ENCODE measurements at regions not wholly inside any gene's neighbourhood (a gene's known extent, or its start where the extent isn't known, plus 50 kb on each side); places are given as distances from the start of the nearest gene placed in this dataset.

- Histone ChIP-seq H3F3A (ENCODE audit: insufficient read depth, low read length) (no peaks in the 10 kb centered on the region), H3K4me1 (ENCODE audit: insufficient read depth, low read length, severe bottlenecking) (peaks cover 37% of the 10 kb centered on the region), H3K36me3 (ENCODE audit: insufficient read depth, low read length) (no peaks in the 10 kb centered on the region), H3K27me3 (ENCODE audit: insufficient read depth, low read length) (no peaks in the 10 kb centered on the region), H3K9me2 (ENCODE audit: low read depth, low read length) (no peaks in the 10 kb centered on the region), H2AFZ (ENCODE audit: low read length) (no peak overlapping the region), H4K20me1 (ENCODE audit: insufficient read depth, low read length) (no peaks in the 10 kb centered on the region), H3K79me2 (ENCODE audit: insufficient read depth, low read length) (no peaks in the 10 kb centered on the region), H3K4me3 (ENCODE audit: low read depth, low read length, poor library complexity, severe bottlenecking) (no peak overlapping the region), H3K4me2 (ENCODE audit: low read length) (no peak overlapping the region), H3K27ac (ENCODE audit: low read depth, low read length, poor library complexity, severe bottlenecking) (no peak overlapping the region), H3K9ac (ENCODE audit: low read length) (no peak overlapping the region), H3K9me3 (ENCODE audit: low read length) (peaks cover 3% of the 10 kb centered on the region; the same call in 1 of the 2 replicates)
- TF ChIP-seq EZH2 (IDR thresholded peaks at IDR 0.05; ENCODE audit: borderline replicate concordance, low read length): no peak
- TF ChIP-seq CTCF (IDR thresholded peaks at IDR 0.05; ENCODE audit: low read length): no peak
Measured at GRCh38 chr20:41671143-41671542, 53.0 kb upstream of the CHD6 start.

GRCh38 chr20:41670631-41671030 is 52.5 kb upstream of the CHD6 start:
- Histone ChIP-seq H3K36me3 (ENCODE audit: insufficient read depth, low read length) (no peaks in the 10 kb centered on the region), H2AFZ (ENCODE audit: low read length) (no peak overlapping the region), H3K4me1 (ENCODE audit: insufficient read depth, low read length, severe bottlenecking) (peaks cover 37% of the 10 kb centered on the region), H3K79me2 (ENCODE audit: insufficient read depth, low read length) (no peaks in the 10 kb centered on the region), H3F3A (ENCODE audit: insufficient read depth, low read length) (no peaks in the 10 kb centered on the region), H3K27ac (ENCODE audit: low read depth, low read length, poor library complexity, severe bottlenecking) (no peak overlapping the region), H4K20me1 (ENCODE audit: insufficient read depth, low read length) (no peaks in the 10 kb centered on the region), H3K27me3 (ENCODE audit: insufficient read depth, low read length) (no peaks in the 10 kb centered on the region), H3K9me3 (ENCODE audit: low read length) (peaks cover 3% of the 10 kb centered on the region; the same call in 1 of the 2 replicates), H3K9ac (ENCODE audit: low read length) (no peak overlapping the region), H3K4me3 (ENCODE audit: low read depth, low read length, poor library complexity, severe bottlenecking) (no peak overlapping the region), H3K9me2 (ENCODE audit: low read depth, low read length) (no peaks in the 10 kb centered on the region), H3K4me2 (ENCODE audit: low read length) (no peak overlapping the region)
- TF ChIP-seq EZH2 (IDR thresholded peaks at IDR 0.05; ENCODE audit: borderline replicate concordance, low read length) (no peak), CTCF (IDR thresholded peaks at IDR 0.05; ENCODE audit: low read length) (no peak)

- H3K27ac ChIP-seq (ENCODE audit: low read depth, low read length, poor library complexity, severe bottlenecking): no peak overlapping the region
- no peak overlapping the region for H3K4me2 ChIP-seq (ENCODE audit: low read length)
Measured at GRCh38 chr20:41669708-41670263, 51.6 kb upstream of the CHD6 start.

More at GRCh38 chr20:41669708-41670263, 51.6 kb upstream of the CHD6 start:
- TF ChIP-seq EZH2 (IDR thresholded peaks at IDR 0.05; ENCODE audit: borderline replicate concordance, low read length): no peak
- TF ChIP-seq CTCF (IDR thresholded peaks at IDR 0.05; ENCODE audit: low read length): no peak
- H3F3A ChIP-seq (ENCODE audit: insufficient read depth, low read length): no peaks in the 10 kb centered on the region
- H3K4me1 ChIP-seq (ENCODE audit: insufficient read depth, low read length, severe bottlenecking): peaks cover 37% of the 10 kb centered on the region
- H3K9me2 ChIP-seq (ENCODE audit: low read depth, low read length): no peaks in the 10 kb centered on the region
- no peaks in the 10 kb centered on the region for H3K27me3 ChIP-seq (ENCODE audit: insufficient read depth, low read length)
- H3K9ac ChIP-seq (ENCODE audit: low read length): no peak overlapping the region
- no peaks in the 10 kb centered on the region for H3K79me2 ChIP-seq (ENCODE audit: insufficient read depth, low read length)
- H2AFZ ChIP-seq (ENCODE audit: low read length): no peak overlapping the region
- H3K36me3 ChIP-seq (ENCODE audit: insufficient read depth, low read length): no peaks in the 10 kb centered on the region
- no peaks in the 10 kb centered on the region for H4K20me1 ChIP-seq (ENCODE audit: insufficient read depth, low read length)
- H3K4me3 ChIP-seq (ENCODE audit: low read depth, low read length, poor library complexity, severe bottlenecking): no peak overlapping the region
- H3K9me3 ChIP-seq (ENCODE audit: low read length): peaks cover 3% of the 10 kb centered on the region; the same call in 1 of the 2 replicates
